HEK293 (cell line): ENCODE measurements at regions not wholly inside any gene's neighbourhood (a gene's known extent, or its start where the extent isn't known, plus 50 kb on each side); places are given as distances from the start of the nearest gene placed in this dataset.

Experiments used
- CTCF ChIA-PET: fragments of 350-600 bp; formaldehyde crosslinking; extraction: SDS; loops from one replicate; lab custom pipeline; 2021; ENCODE audit warnings: antibody characterized with exemption; lab: Yijun Ruan, JAX
- POLR2A ChIA-PET: fragments of 300-600 bp; formaldehyde crosslinking; extraction: SDS; loops from one replicate; lab custom pipeline; 2020; ENCODE audit warnings: antibody characterized with exemption, inconsistent platforms; lab: Yijun Ruan, JAX
- H3K27ac ChIP-seq: fragments of 200-500 bp; sonication (Bioruptor generic); 2 replicates; pipeline ENCODE4 v1.5.1; 2014; ENCODE audit warnings: low read depth, low read length, control low read depth, inconsistent platforms; ENCODE audit errors: extremely low read depth
- H3K36me3 ChIP-seq, 2 experiments: fragments of 200-500 bp in 1 of 2; sonication (Bioruptor generic) in 1 of 2; 1 replicate in 1 of 2; 2 replicates in 1 of 2; pipeline ENCODE4 v1.5.1; 2014 to 2017; ENCODE audit warnings: inconsistent platforms in 2 of 2, low read length in 2 of 2; ENCODE audit not compliant: control insufficient read depth in 2 of 2, insufficient read depth in 1 of 2
- H3K4me1 ChIP-seq: fragments of 200-500 bp; sonication (Bioruptor generic); 2 replicates; pipeline ENCODE4 v1.5.1; 2014; ENCODE audit warnings: mild to moderate bottlenecking, low read length, inconsistent platforms; ENCODE audit not compliant: control insufficient read depth, insufficient read depth
- H3K4me3 ChIP-seq: 2 replicates; pipeline ENCODE4 v1.5.1; 2011; ENCODE audit warnings: low read depth, mild to moderate bottlenecking, control low read depth, low read length, moderate library complexity
- H3K9me3 ChIP-seq: fragments of 200-500 bp; sonication (Bioruptor generic); 2 replicates; pipeline ENCODE4 v1.5.1; 2014; ENCODE audit warnings: low read depth, low read length, inconsistent platforms; ENCODE audit not compliant: control insufficient read depth, insufficient read depth
- BCL11B ChIP-seq: fragments of 450-650 bp; formaldehyde crosslinking; IDR thresholded peaks from 2 replicates; pipeline ENCODE4 v1.5.1; 2016; ENCODE audit warnings: low read depth, missing biosample characterization, missing genetic modification characterization
- GLI4 ChIP-seq: fragments of 450-650 bp; formaldehyde crosslinking; IDR thresholded peaks from 2 replicates; pipeline ENCODE4 v1.5.1; 2016; ENCODE audit warnings: missing biosample characterization, missing genetic modification characterization
- SETDB1 ChIP-seq: IDR thresholded peaks from one replicate; pipeline ENCODE4 v1.6.1; 2017; ENCODE audit warnings: mild to moderate bottlenecking, low read length, moderate library complexity, mixed read lengths; ENCODE audit not compliant: insufficient read length
- SP7 ChIP-seq: fragments of 450-650 bp; formaldehyde crosslinking; IDR thresholded peaks from 2 replicates; pipeline ENCODE4 v1.5.1; 2016; ENCODE audit warnings: missing biosample characterization, missing genetic modification characterization
- ZNF112 ChIP-seq: fragments of 450-650 bp; formaldehyde crosslinking; IDR thresholded peaks from 2 replicates; pipeline ENCODE4 v1.5.0; 2017; ENCODE audit warnings: missing biosample characterization, missing genetic modification characterization
- ZNF140 ChIP-seq: fragments of 450-650 bp; formaldehyde crosslinking; IDR thresholded peaks from 2 replicates; pipeline ENCODE4 v1.5.1; 2016; ENCODE audit warnings: missing biosample characterization, missing genetic modification characterization
- ZNF391 ChIP-seq: fragments of 450-650 bp; formaldehyde crosslinking; IDR thresholded peaks from 2 replicates; pipeline ENCODE4 v1.5.1; 2016; ENCODE audit warnings: low read depth, missing biosample characterization, missing genetic modification characterization, borderline replicate concordance
- ZNF394 ChIP-seq: fragments of 450-650 bp; formaldehyde crosslinking; IDR thresholded peaks from 2 replicates; pipeline ENCODE4 v1.5.1; 2016; ENCODE audit warnings: missing biosample characterization, missing genetic modification characterization, mild to moderate bottlenecking, moderate library complexity, borderline replicate concordance
- ZNF473 ChIP-seq: fragments of 450-650 bp; formaldehyde crosslinking; IDR thresholded peaks from 2 replicates; pipeline ENCODE4 v1.5.1; 2017; ENCODE audit warnings: missing biosample characterization, missing genetic modification characterization
- ZNF585B ChIP-seq: fragments of 450-650 bp; formaldehyde crosslinking; IDR thresholded peaks from 2 replicates; pipeline ENCODE4 v1.5.1; 2016; ENCODE audit warnings: missing biosample characterization, missing genetic modification characterization
- ZNF623 ChIP-seq: fragments of 450-650 bp; formaldehyde crosslinking; IDR thresholded peaks from 2 replicates; pipeline ENCODE4 v1.5.1; 2016; ENCODE audit warnings: missing biosample characterization, missing genetic modification characterization
- ZNF658 ChIP-seq: fragments of 450-650 bp; formaldehyde crosslinking; IDR thresholded peaks from 2 replicates; pipeline ENCODE4; 2016; ENCODE audit warnings: missing biosample characterization, missing genetic modification characterization
- ZNF785 ChIP-seq: fragments of 450-650 bp; formaldehyde crosslinking; IDR thresholded peaks from 2 replicates; pipeline ENCODE4 v1.5.1; 2016; ENCODE audit warnings: missing biosample characterization, missing genetic modification characterization
- ZNF792 ChIP-seq: fragments of 450-650 bp; formaldehyde crosslinking; IDR thresholded peaks from 2 replicates; pipeline ENCODE4 v1.5.1; 2016; ENCODE audit warnings: missing biosample characterization, missing genetic modification characterization
- ZNF837 ChIP-seq: fragments of 450-650 bp; formaldehyde crosslinking; IDR thresholded peaks from 2 replicates; pipeline ENCODE4 v1.5.1; 2016; ENCODE audit warnings: missing biosample characterization, missing genetic modification characterization
- ZNF843 ChIP-seq: fragments of 450-650 bp; formaldehyde crosslinking; IDR thresholded peaks from 2 replicates; pipeline ENCODE4 v1.5.1; 2016; ENCODE audit warnings: missing biosample characterization, missing genetic modification characterization
- ZSCAN23 ChIP-seq: fragments of 450-650 bp; formaldehyde crosslinking; IDR thresholded peaks from 2 replicates; pipeline ENCODE4 v1.5.1; 2016; ENCODE audit warnings: missing biosample characterization, missing genetic modification characterization
- TF ChIP-seq, protein P1 (sequence below): fragments of 450-650 bp; IDR thresholded peaks from 2 replicates; pipeline ENCODE4 v1.5.1; 2018; ENCODE audit warnings: missing biosample characterization, missing genetic modification characterization
- TF ChIP-seq, protein P2 (sequence below): fragments of 450-650 bp; formaldehyde crosslinking; IDR thresholded peaks from 2 replicates; pipeline ENCODE4 v1.5.1; 2016; ENCODE audit warnings: missing biosample characterization, missing genetic modification characterization
- TF ChIP-seq, protein P3 (sequence below): fragments of 450-650 bp; formaldehyde crosslinking; IDR thresholded peaks from 2 replicates; pipeline ENCODE4 v1.5.1; 2016; ENCODE audit warnings: missing biosample characterization, missing genetic modification characterization
- TF ChIP-seq, protein P4 (sequence below): fragments of 450-650 bp; formaldehyde crosslinking; IDR thresholded peaks from 2 replicates; pipeline ENCODE4 v1.5.1; 2017; ENCODE audit warnings: missing biosample characterization, missing genetic modification characterization
- TF ChIP-seq, protein P5 (sequence below): fragments of 450-650 bp; formaldehyde crosslinking; IDR thresholded peaks from 2 replicates; pipeline ENCODE4 v1.5.1; 2017; ENCODE audit warnings: missing biosample characterization, missing genetic modification characterization
- TF ChIP-seq, protein P6 (sequence below): fragments of 450-650 bp; formaldehyde crosslinking; IDR thresholded peaks from 2 replicates; pipeline ENCODE4 v1.5.1; 2016; ENCODE audit warnings: missing biosample characterization, missing genetic modification characterization, borderline replicate concordance

DNA sequence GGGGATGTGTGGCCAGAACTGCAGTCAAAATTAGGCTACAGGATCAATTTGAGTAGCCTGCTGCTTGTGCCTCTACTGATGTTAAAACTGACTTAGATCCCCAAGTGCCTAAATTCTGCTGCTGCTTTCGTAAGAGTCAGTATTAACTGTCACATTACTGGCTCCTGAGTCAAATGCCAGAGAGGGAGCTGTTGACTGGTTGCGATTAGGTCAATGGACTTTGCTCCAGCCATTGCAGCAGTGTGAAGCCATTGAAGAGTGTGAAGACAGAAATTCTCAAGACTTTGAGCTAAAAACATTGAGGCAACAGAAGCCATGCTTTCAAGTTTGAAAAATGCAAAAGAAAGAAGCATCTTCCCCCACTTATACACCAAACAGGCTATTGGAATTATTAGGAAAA, 151.1 kb upstream of the MITF start:
- POLR2A ChIA-PET = no interaction called here
- TF ChIP-seq, protein P1, sequence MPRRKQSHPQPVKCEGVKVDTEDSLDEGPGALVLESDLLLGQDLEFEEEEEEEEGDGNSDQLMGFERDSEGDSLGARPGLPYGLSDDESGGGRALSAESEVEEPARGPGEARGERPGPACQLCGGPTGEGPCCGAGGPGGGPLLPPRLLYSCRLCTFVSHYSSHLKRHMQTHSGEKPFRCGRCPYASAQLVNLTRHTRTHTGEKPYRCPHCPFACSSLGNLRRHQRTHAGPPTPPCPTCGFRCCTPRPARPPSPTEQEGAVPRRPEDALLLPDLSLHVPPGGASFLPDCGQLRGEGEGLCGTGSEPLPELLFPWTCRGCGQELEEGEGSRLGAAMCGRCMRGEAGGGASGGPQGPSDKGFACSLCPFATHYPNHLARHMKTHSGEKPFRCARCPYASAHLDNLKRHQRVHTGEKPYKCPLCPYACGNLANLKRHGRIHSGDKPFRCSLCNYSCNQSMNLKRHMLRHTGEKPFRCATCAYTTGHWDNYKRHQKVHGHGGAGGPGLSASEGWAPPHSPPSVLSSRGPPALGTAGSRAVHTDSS (tag by site-specific recombination) = no peak
- TF ChIP-seq ZNF473 (tag by site-specific recombination) = no peak
- TF ChIP-seq ZNF623 (tag by site-specific recombination) = no peak
- no peak for TF ChIP-seq ZNF785
- TF ChIP-seq, protein P2, sequence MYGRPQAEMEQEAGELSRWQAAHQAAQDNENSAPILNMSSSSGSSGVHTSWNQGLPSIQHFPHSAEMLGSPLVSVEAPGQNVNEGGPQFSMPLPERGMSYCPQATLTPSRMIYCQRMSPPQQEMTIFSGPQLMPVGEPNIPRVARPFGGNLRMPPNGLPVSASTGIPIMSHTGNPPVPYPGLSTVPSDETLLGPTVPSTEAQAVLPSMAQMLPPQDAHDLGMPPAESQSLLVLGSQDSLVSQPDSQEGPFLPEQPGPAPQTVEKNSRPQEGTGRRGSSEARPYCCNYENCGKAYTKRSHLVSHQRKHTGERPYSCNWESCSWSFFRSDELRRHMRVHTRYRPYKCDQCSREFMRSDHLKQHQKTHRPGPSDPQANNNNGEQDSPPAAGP = no peak
- TF ChIP-seq ZNF843 (tag by site-specific recombination) = no peak
- TF ChIP-seq, protein P3, sequence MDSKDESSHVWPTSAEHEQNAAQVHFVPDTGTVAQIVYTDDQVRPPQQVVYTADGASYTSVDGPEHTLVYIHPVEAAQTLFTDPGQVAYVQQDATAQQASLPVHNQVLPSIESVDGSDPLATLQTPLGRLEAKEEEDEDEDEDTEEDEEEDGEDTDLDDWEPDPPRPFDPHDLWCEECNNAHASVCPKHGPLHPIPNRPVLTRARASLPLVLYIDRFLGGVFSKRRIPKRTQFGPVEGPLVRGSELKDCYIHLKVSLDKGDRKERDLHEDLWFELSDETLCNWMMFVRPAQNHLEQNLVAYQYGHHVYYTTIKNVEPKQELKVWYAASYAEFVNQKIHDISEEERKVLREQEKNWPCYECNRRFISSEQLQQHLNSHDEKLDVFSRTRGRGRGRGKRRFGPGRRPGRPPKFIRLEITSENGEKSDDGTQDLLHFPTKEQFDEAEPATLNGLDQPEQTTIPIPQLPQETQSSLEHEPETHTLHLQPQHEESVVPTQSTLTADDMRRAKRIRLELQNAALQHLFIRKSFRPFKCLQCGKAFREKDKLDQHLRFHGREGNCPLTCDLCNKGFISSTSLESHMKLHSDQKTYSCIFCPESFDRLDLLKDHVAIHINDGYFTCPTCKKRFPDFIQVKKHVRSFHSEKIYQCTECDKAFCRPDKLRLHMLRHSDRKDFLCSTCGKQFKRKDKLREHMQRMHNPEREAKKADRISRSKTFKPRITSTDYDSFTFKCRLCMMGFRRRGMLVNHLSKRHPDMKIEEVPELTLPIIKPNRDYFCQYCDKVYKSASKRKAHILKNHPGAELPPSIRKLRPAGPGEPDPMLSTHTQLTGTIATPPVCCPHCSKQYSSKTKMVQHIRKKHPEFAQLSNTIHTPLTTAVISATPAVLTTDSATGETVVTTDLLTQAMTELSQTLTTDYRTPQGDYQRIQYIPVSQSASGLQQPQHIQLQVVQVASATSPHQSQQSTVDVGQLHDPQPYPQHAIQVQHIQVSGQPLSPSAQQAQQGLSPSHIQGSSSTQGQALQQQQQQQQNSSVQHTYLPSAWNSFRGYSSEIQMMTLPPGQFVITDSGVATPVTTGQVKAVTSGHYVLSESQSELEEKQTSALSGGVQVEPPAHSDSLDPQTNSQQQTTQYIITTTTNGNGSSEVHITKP = no peak
- no peak for TF ChIP-seq ZSCAN23 (tag by site-specific recombination)
- TF ChIP-seq, protein P4, sequence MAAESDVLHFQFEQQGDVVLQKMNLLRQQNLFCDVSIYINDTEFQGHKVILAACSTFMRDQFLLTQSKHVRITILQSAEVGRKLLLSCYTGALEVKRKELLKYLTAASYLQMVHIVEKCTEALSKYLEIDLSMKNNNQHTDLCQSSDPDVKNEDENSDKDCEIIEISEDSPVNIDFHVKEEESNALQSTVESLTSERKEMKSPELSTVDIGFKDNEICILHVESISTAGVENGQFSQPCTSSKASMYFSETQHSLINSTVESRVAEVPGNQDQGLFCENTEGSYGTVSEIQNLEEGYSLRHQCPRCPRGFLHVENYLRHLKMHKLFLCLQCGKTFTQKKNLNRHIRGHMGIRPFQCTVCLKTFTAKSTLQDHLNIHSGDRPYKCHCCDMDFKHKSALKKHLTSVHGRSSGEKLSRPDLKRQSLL (tag by site-specific recombination) = no peak
- TF ChIP-seq, protein P5, sequence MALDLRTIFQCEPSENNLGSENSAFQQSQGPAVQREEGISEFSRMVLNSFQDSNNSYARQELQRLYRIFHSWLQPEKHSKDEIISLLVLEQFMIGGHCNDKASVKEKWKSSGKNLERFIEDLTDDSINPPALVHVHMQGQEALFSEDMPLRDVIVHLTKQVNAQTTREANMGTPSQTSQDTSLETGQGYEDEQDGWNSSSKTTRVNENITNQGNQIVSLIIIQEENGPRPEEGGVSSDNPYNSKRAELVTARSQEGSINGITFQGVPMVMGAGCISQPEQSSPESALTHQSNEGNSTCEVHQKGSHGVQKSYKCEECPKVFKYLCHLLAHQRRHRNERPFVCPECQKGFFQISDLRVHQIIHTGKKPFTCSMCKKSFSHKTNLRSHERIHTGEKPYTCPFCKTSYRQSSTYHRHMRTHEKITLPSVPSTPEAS = no peak
- TF ChIP-seq ZNF792 (tag by site-specific recombination) = no peak
- no peak for TF ChIP-seq ZNF585B (tag by site-specific recombination)
- TF ChIP-seq GLI4 (tag by site-specific recombination) = no peak
- no peak for TF ChIP-seq ZNF140
- no peak for TF ChIP-seq ZNF391
- TF ChIP-seq, all 188 proteins: peak for 0
- CTCF ChIA-PET = no interaction called here
- Histone ChIP-seq H3K27ac (no peak overlapping the region), H3K4me3 (no peak overlapping the region), H3K4me1 (no peaks in the 10 kb centered on the region), H3K36me3 (no peaks in the 10 kb centered on the region), H3K9me3 (no peaks in the 10 kb centered on the region)

DNA sequence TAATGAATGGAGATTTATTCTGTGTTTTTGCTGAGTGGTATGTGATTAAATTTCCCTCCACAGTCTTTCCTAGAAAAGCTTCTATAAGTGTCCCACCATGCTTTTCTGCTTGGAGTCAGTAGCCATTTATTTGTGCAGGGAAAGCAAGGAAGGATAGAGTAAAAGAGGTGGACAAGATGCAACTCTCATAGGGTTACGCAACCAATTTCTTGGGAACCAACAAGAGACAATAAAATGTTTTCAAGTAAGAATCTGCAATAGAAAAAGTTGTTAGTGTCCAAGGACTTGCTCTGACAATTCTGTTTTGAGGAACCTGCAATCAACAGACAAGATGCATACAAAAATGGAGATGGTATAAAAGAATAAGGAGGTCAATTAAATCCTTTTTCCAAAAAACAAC, 153.8 kb upstream of the MITF start:
- H3K4me1 ChIP-seq = no peaks in the 10 kb centered on the region
- CTCF ChIA-PET = interaction anchor here (1.0 kb wide), 1 partner anchor 10 kb away, joined by 3 read pairs; no protein-coding TSS in a partner anchor
- no peaks in the 10 kb centered on the region for H3K36me3 ChIP-seq
- no peak overlapping the region for H3K27ac ChIP-seq
- no peak overlapping the region for H3K4me3 ChIP-seq
- no peaks in the 10 kb centered on the region for H3K9me3 ChIP-seq
- POLR2A ChIA-PET = no interaction called here
- TF ChIP-seq ZNF837 (tag by site-specific recombination) = no peak
- TF ChIP-seq BCL11B = no peak
- no peak for TF ChIP-seq ZNF394 (tag by site-specific recombination)
- TF ChIP-seq ZNF112 = no peak
- no peak for TF ChIP-seq SETDB1
- TF ChIP-seq ZNF658 (tag by site-specific recombination) = no peak
- TF ChIP-seq SP7 = no peak
- TF ChIP-seq, protein P6, sequence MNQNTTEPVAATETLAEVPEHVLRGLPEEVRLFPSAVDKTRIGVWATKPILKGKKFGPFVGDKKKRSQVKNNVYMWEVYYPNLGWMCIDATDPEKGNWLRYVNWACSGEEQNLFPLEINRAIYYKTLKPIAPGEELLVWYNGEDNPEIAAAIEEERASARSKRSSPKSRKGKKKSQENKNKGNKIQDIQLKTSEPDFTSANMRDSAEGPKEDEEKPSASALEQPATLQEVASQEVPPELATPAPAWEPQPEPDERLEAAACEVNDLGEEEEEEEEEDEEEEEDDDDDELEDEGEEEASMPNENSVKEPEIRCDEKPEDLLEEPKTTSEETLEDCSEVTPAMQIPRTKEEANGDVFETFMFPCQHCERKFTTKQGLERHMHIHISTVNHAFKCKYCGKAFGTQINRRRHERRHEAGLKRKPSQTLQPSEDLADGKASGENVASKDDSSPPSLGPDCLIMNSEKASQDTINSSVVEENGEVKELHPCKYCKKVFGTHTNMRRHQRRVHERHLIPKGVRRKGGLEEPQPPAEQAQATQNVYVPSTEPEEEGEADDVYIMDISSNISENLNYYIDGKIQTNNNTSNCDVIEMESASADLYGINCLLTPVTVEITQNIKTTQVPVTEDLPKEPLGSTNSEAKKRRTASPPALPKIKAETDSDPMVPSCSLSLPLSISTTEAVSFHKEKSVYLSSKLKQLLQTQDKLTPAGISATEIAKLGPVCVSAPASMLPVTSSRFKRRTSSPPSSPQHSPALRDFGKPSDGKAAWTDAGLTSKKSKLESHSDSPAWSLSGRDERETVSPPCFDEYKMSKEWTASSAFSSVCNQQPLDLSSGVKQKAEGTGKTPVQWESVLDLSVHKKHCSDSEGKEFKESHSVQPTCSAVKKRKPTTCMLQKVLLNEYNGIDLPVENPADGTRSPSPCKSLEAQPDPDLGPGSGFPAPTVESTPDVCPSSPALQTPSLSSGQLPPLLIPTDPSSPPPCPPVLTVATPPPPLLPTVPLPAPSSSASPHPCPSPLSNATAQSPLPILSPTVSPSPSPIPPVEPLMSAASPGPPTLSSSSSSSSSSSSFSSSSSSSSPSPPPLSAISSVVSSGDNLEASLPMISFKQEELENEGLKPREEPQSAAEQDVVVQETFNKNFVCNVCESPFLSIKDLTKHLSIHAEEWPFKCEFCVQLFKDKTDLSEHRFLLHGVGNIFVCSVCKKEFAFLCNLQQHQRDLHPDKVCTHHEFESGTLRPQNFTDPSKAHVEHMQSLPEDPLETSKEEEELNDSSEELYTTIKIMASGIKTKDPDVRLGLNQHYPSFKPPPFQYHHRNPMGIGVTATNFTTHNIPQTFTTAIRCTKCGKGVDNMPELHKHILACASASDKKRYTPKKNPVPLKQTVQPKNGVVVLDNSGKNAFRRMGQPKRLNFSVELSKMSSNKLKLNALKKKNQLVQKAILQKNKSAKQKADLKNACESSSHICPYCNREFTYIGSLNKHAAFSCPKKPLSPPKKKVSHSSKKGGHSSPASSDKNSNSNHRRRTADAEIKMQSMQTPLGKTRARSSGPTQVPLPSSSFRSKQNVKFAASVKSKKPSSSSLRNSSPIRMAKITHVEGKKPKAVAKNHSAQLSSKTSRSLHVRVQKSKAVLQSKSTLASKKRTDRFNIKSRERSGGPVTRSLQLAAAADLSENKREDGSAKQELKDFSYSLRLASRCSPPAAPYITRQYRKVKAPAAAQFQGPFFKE (tag by site-specific recombination) = no peak
- no peak for TF ChIP-seq GLI4 (tag by site-specific recombination)
